KMS-11 (cell line): ENCODE measurements at regions not wholly inside any gene's neighbourhood (a gene's known extent, or its start where the extent isn't known, plus 50 kb on each side); places are given as distances from the start of the nearest gene placed in this dataset.

Experiments
- H2AFZ ChIP-seq: fragments of 200-600 bp; sonication (generic); 2 replicates; pipeline ENCODE4 v1.6.1; 2016; ENCODE audit warnings: antibody characterized with exemption, mixed run types, low read depth
- H3K27ac ChIP-seq: fragments of 200-600 bp; sonication (generic); 2 replicates; pipeline ENCODE4 v1.6.1; 2016; ENCODE audit warnings: mild to moderate bottlenecking, mixed run types
- H3K27me3 ChIP-seq: fragments of 200-600 bp; sonication (generic); 2 replicates; pipeline ENCODE4 v1.6.1; 2017; ENCODE audit warnings: mild to moderate bottlenecking, low read depth, mixed run types, moderate library complexity; ENCODE audit not compliant: insufficient read depth
- H3K36me3 ChIP-seq: fragments of 200-600 bp; sonication (generic); 2 replicates; pipeline ENCODE4 v1.6.1; 2017; ENCODE audit warnings: mild to moderate bottlenecking, mixed run types; ENCODE audit not compliant: insufficient read depth
- H3K4me1 ChIP-seq: fragments of 200-600 bp; sonication (generic); 2 replicates; pipeline ENCODE4 v1.6.1; 2016; ENCODE audit warnings: mild to moderate bottlenecking, low read depth, mixed run types; ENCODE audit not compliant: poor library complexity, severe bottlenecking
- H3K4me2 ChIP-seq: fragments of 200-600 bp; sonication (generic); 2 replicates; pipeline ENCODE4 v1.7.0; 2016; ENCODE audit warnings: mild to moderate bottlenecking, mixed run types
- H3K4me3 ChIP-seq: fragments of 200-600 bp; sonication (generic); IDR thresholded peaks from 2 replicates; pipeline ENCODE4 v1.6.1; 2017; ENCODE audit warnings: low read depth, low read length, mixed read lengths; ENCODE audit not compliant: insufficient read depth
- H3K79me2 ChIP-seq: fragments of 200-600 bp; sonication (generic); 2 replicates; pipeline ENCODE4 v1.6.1; 2016; ENCODE audit warnings: low read depth, mixed run types; ENCODE audit not compliant: insufficient read depth
- H3K9ac ChIP-seq: fragments of 200-600 bp; sonication (generic); 2 replicates; pipeline ENCODE4 v1.6.1; 2016; ENCODE audit warnings: mild to moderate bottlenecking, mixed run types
- H4K20me1 ChIP-seq: fragments of 200-600 bp; sonication (generic); 2 replicates; pipeline ENCODE4 v1.6.1; 2016; ENCODE audit warnings: mild to moderate bottlenecking, mixed run types; ENCODE audit not compliant: insufficient read depth
- TF ChIP-seq, protein P1 (sequence below): fragments of 200-600 bp; sonication (generic); conservative IDR thresholded peaks from 2 replicates; pipeline ENCODE4 v1.6.1; 2017; ENCODE audit warnings: low read depth, mild to moderate bottlenecking, antibody characterized with exemption, low read length, moderate library complexity, mixed read lengths

DNA sequence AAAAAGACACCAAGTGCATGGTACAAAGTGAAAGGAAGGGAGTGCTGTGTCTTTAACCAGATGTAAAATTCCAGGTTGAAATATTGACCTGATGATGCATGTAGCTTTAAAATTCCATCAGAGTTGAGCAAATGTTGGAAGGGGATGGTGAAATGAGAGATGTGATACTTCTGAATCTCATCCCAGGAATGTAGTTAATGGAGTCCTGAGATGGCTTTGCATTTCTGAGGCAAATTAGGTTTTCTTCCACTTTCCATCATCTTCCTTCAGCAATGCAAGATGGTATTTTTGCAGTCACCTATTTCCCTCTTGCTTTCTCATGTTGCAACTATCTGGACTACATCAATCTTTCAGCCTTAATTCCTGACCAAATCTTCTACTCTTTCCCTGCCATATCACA is 194.1 kb upstream of the MIR17HG start:
- Histone ChIP-seq H3K9ac (no peak overlapping the region), H3K79me2 (no peaks in the 10 kb centered on the region), H3K4me3 (no peak overlapping the region), H3K27me3 (no peaks in the 10 kb centered on the region), H3K36me3 (no peaks in the 10 kb centered on the region), H3K4me1 (no peaks in the 10 kb centered on the region), H4K20me1 (no peaks in the 10 kb centered on the region), H2AFZ (no peak overlapping the region), H3K4me2 (no peak overlapping the region), H3K27ac (no peak overlapping the region)
- TF ChIP-seq, protein P1, sequence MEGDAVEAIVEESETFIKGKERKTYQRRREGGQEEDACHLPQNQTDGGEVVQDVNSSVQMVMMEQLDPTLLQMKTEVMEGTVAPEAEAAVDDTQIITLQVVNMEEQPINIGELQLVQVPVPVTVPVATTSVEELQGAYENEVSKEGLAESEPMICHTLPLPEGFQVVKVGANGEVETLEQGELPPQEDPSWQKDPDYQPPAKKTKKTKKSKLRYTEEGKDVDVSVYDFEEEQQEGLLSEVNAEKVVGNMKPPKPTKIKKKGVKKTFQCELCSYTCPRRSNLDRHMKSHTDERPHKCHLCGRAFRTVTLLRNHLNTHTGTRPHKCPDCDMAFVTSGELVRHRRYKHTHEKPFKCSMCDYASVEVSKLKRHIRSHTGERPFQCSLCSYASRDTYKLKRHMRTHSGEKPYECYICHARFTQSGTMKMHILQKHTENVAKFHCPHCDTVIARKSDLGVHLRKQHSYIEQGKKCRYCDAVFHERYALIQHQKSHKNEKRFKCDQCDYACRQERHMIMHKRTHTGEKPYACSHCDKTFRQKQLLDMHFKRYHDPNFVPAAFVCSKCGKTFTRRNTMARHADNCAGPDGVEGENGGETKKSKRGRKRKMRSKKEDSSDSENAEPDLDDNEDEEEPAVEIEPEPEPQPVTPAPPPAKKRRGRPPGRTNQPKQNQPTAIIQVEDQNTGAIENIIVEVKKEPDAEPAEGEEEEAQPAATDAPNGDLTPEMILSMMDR: no peak

- TF ChIP-seq, protein P1: no peak
- Histone ChIP-seq H3K36me3 (no peaks in the 10 kb centered on the region), H4K20me1 (no peaks in the 10 kb centered on the region), H3K4me3 (no peak overlapping the region), H2AFZ (no peak overlapping the region), H3K27ac (no peak overlapping the region), H3K79me2 (no peaks in the 10 kb centered on the region), H3K9ac (no peak overlapping the region), H3K4me1 (no peaks in the 10 kb centered on the region), H3K27me3 (no peaks in the 10 kb centered on the region), H3K4me2 (no peak overlapping the region)
Observed at GRCh38 chr13:91154558-91155353, 192.7 kb upstream of the MIR17HG start.

DNA sequence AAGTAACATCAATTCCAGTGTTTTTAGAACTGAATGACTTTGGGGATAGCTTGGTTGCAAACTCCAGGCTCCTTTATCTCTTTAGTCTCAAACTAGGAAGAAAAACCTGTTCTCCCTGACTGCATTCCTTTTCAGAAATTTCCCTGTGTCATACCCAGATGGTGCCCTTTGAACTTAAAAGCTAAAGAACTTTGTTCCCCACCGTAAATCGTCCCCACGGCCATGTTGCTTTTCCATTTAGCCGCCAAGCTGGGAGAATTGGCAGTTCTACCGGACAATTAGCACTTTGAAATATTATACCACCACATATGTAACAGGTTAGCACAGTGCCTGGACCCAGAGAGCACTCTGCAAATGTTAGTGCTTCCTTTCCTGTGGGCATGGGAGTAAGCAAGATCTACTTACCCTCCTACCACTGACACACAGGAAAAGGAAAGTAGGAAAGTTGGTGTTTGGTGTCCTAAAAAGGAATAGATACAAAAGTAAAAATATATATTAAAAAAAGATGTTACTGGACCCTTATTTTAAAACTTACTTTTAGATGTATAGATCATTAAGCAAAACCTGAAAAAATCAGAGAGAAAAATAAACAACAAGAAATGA is 191.9 kb upstream of the MIR17HG start:
- H3K79me2 ChIP-seq: no peaks in the 10 kb centered on the region
- no peaks in the 10 kb centered on the region for H3K36me3 ChIP-seq
- H3K4me2 ChIP-seq: no peak overlapping the region
- H3K4me3 ChIP-seq: no peak overlapping the region
- no peaks in the 10 kb centered on the region for H3K27me3 ChIP-seq
- no peak overlapping the region for H3K9ac ChIP-seq
- H3K4me1 ChIP-seq: no peaks in the 10 kb centered on the region
- no peak overlapping the region for H2AFZ ChIP-seq
- no peak overlapping the region for H3K27ac ChIP-seq
- TF ChIP-seq, protein P1: no peak
- no peaks in the 10 kb centered on the region for H4K20me1 ChIP-seq

DNA sequence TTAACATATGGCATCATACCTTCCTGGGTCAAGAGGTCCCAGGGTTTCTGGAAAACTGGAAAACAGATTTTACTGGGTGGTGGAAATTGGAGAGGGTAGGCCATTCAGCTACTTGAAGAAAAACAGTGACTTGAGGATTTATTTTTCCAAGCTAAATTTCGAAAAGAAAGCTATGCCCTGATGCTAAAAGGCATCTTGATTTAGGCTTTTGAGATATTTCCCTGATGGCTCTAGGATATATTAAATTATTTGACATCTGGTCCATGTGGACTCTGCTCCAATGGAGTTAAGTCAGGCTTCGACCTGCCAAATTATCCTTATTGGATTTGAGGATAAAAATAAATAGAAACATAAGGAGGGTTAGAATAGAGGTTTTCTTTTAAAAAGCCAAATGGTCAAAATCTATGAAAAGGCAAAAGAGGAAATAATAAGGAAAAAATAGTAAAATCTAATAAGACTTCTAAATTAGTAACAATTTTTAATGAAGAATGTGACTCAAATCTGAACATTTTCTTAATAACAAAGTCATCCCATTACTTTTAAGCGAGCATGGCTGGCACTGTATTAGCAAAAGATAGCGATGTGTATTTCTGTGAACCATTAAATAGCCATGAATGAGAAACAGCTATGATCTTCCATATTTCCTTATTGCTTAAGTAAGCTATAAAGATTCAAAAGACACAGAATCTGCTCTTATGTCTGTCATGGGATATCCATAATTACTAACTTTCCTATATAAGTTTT is 190.0 kb upstream of the MIR17HG start:
- TF ChIP-seq, protein P1: no peak
- Histone ChIP-seq H3K36me3 (no peaks in the 10 kb centered on the region), H4K20me1 (no peaks in the 10 kb centered on the region), H3K79me2 (no peaks in the 10 kb centered on the region), H3K4me2 (no peak overlapping the region), H3K27ac (no peak overlapping the region), H3K4me1 (no peaks in the 10 kb centered on the region), H3K27me3 (no peaks in the 10 kb centered on the region), H2AFZ (no peak overlapping the region), H3K9ac (no peak overlapping the region), H3K4me3 (no peak overlapping the region)
